K562 (cell line): ENCODE measurements at regions not wholly inside any gene's neighbourhood (a gene's known extent, or its start where the extent isn't known, plus 50 kb on each side); places are given as distances from the start of the nearest gene placed in this dataset.

ENCODE experiments used
- ATF6 ChIP-seq: sonication (generic); formaldehyde crosslinking; IDR thresholded peaks from 2 replicates; pipeline ENCODE4 v1.4.0; 2020; ENCODE audit warnings: mild to moderate bottlenecking, missing genetic modification reagents
- BCLAF1 ChIP-seq, 2 experiments: fragments of 450-650 bp in 1 of 2; IDR thresholded peaks; 2 replicates each; pipeline ENCODE4 v1.6.1; 2011 to 2017; ENCODE audit warnings: low read depth in 2 of 2, antibody characterized with exemption in 1 of 2, borderline replicate concordance in 1 of 2, low read length in 1 of 2, mild to moderate bottlenecking in 1 of 2, mixed read lengths in 1 of 2; ENCODE audit not compliant: control insufficient read depth in 1 of 2
- CTCF ChIP-seq, 3 experiments: IDR thresholded peaks in 2 of 3; conservative IDR thresholded peaks in 1 of 3; 2 replicates each; pipeline ENCODE4 v1.5.1; 2011 to 2012; ENCODE audit warnings: low read length in 3 of 3, mild to moderate bottlenecking in 3 of 3, control low read depth in 2 of 3, improper control_type of control experiment in 1 of 3, inconsistent platforms in 1 of 3, low read depth in 1 of 3, mixed read lengths in 1 of 3, moderate library complexity in 1 of 3; ENCODE audit not compliant: insufficient read depth in 2 of 3
- HDGF ChIP-seq: fragments of 450-650 bp; IDR thresholded peaks from 2 replicates; pipeline ENCODE4 v1.6.1; 2016
- MTA1 ChIP-seq: fragments of 450-650 bp; IDR thresholded peaks from 2 replicates; pipeline ENCODE4 v1.6.1; 2017; ENCODE audit warnings: borderline replicate concordance
- NR2C2 ChIP-seq, 2 experiments: fragments of 200-800 bp in 1 of 2; sonication (Bioruptor generic) in 1 of 2; sonication (generic) in 1 of 2; formaldehyde crosslinking in 1 of 2; IDR thresholded peaks; 2 replicates each; pipeline versions ENCODE4 v1.6.1 to v1.8.0; 2016 to 2022; ENCODE audit warnings: mild to moderate bottlenecking in 1 of 2, missing compliant biosample characterization in 1 of 2, missing genetic modification characterization in 1 of 2, missing genetic modification reagents in 1 of 2
- POLR2A ChIP-seq: fragments of 450-650 bp; conservative IDR thresholded peaks from 2 replicates; pipeline ENCODE4 v1.6.1; 2016
- ZNF143 ChIP-seq: sonication (generic); formaldehyde crosslinking; IDR thresholded peaks from 2 replicates; pipeline ENCODE4 v1.9.0; 2022; ENCODE audit warnings: mild to moderate bottlenecking, missing genetic modification reagents
- ZNF668 ChIP-seq: fragments of 250-450 bp; sonication (Bioruptor Pico); IDR thresholded peaks from 2 replicates; pipeline ENCODE4 v1.8.0; 2022; ENCODE audit warnings: mild to moderate bottlenecking, inconsistent platforms

- no peak for TF ChIP-seq BCLAF1 (IDR thresholded peaks at IDR 0.05; ENCODE audit: borderline replicate concordance in 1 of 2, control insufficient read depth in 1 of 2, low read depth in 2 of 2, low read length in 1 of 2)
- no peak for TF ChIP-seq ZNF143 (CRISPR knock-in tag)
- TF ChIP-seq ATF6 (CRISPR knock-in tag) = no peak
- TF ChIP-seq NR2C2 (CRISPR knock-in tag; IDR thresholded peaks at IDR 0.05) = no peak
- TF ChIP-seq NR2C2 (tag; IDR thresholded peaks at IDR 0.05) = no peak
- no peak for TF ChIP-seq CTCF (IDR thresholded peaks at IDR 0.05 in 2 of 3, conservative IDR thresholded peaks at IDR 0.05 in 1 of 3; ENCODE audit: insufficient read depth in 2 of 3, low read depth in 1 of 3, low read length in 3 of 3)
- no peak for TF ChIP-seq ZNF668
- TF ChIP-seq MTA1 = no peak
- no peak for TF ChIP-seq POLR2A
- TF ChIP-seq HDGF = no peak
Observed at GRCh38 chr11:116404462-116404798, 368.4 kb downstream of the BUD13 start.
